ENCODE measurements at regions not wholly inside any gene's neighbourhood (a gene's known extent, or its start where the extent isn't known, plus 50 kb on each side); places are given as distances from the start of the nearest gene placed in this dataset.
A peak's percentile ranks its signal among the peaks of the same experiment; 100 is the strongest.
"Not testable (repeated sequence)": the region's sequence is repeated elsewhere in the genome, so short reads cannot be mapped to it uniquely, and the experiment has no call there.

DNA sequence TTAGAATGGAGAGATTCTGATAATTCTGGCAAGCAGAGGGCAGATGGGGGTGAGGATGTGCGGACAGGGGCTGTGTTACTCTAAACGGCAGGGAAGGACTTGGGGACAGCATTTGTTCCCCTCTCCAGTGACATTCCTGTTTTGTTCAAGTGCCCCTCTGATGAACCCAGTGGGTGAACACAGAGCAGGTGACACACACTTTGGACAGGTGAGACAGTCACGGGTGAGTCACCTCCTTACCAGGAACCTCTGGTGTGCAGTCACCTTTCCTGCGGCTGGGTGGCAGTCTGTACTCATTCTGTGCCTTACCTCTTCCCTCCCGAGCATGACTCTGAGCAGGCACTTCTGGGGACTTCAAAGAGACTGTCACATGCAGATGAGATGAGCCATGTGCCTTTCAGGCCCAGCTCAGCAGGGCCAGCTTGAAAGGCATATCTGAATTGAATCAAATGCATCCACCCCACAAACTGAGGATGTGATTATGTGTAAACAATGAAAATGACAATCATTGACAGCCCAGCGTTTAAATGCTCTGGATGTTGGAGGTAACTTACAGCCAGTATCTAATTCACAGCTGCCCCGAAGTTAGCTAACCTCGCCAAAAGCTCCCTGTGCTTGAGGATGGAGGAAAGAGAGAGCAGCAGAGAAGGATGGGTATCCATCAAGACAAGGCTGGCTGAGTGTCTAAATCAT, 362.4 kb downstream of the BCL2L11 start:
- DNase-seq = not testable (repeated sequence)

GRCh38 chr2:111484097-111484496, 363.4 kb downstream of the BCL2L11 start:
- not testable (repeated sequence) for DNase-seq

DNA sequence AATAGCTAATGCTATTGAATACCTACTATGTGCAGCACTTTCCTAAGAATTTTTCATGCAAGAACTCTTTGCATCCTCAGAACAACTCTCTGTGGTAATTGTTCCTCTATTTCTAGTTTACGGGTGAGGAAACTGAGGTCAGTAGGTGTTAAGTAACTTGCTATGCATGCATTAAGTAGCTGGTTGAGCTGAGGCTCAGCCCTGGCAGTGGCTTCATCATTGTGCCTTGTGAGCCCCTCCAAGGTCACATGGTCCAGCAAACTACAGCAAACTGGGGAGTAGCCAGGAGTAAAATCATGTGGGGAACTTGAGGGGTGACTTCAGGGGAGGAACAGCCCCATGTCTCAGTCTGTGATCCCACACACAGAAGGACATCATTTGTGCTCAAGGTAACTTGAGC, 365.2 kb downstream of the BCL2L11 start:
- DNase-seq = not testable (repeated sequence)

DNA sequence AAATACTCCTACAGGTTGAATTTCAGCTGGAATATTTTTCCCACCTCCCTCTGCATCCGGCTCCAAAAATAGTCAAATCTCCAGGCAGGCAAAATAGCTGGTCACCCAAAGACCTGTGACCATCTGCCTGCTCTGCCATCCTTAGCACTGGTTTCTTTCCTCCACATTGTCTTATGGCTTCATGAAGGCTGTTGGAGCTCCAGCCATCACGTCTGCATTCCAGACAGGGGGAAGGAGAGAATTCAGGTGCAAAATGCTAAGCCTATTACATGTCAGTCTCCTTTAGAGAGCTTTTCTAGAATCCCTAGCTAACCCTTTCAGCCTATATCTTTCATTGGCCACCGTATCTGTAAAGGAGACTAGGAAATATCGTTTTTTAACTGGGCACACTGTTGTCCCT, 367.7 kb downstream of the BCL2L11 start:
- DNase-seq = not testable (repeated sequence)

GRCh38 chr2:111489460-111489859, 368.7 kb downstream of the BCL2L11 start:
- DNase-seq = not testable (repeated sequence)

- DNase-seq = not testable (repeated sequence)
Observed at GRCh38 chr2:111491181-111491580, 370.5 kb downstream of the BCL2L11 start.

- not testable (repeated sequence) for DNase-seq
Observed at GRCh38 chr2:111491614-111492013, 370.9 kb downstream of the BCL2L11 start.

GRCh38 chr2:111492995-111493719, 372.4 kb downstream of the BCL2L11 start:
- peak; percentile 27 for DNase-seq

DNA sequence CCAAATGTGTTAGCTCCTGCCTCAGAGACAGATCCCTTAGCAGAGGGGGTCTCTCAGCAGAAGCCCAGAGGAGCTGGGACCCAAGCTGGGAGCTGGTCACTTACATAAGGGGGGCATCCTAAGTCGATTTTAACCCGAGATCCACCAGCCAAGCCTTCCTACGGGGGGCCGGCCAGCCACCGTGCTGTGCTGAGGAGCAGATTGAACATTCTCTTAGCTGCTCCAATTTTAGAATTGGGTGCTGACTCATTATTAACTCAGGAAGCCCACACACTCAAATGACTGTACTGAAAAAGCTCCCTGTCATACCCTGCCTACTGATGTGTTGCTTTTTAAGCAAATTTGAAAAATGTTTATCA, 373.0 kb downstream of the BCL2L11 start:
- DNase-seq = not testable (repeated sequence)

DNA sequence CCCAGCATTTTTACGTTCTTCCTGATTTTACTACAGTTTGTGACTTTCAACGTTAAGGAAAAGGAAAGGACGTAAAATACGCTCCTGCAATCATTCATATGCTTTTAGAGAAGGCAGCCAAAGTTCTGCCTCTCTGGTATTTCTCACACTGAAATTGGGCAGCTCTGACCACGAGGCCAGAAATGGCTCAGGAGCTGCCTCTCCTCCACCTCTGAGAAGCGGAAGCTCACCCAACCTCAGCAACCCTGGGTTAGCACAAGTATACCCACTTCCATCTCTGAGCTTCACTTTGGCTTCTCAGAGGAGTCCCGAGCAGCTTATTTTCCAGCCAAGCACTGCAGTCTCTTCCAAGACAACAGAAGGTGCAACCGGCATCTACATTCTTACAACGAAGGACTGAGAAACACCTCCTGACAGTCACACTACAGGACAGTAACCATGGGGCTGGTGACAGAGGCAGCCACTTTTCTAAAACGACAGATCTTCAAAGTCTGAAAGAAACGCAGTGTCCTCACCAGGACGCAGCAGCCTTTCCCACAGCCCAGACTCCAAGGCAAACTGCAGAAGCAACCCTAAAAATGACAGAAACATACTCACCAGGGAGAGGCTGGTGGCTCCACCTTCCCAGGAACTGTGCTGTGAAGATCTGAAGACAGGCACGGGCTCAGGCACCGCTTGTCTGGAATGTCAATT, 373.7 kb downstream of the BCL2L11 start:
- DNase-seq = not testable (repeated sequence)

DNA sequence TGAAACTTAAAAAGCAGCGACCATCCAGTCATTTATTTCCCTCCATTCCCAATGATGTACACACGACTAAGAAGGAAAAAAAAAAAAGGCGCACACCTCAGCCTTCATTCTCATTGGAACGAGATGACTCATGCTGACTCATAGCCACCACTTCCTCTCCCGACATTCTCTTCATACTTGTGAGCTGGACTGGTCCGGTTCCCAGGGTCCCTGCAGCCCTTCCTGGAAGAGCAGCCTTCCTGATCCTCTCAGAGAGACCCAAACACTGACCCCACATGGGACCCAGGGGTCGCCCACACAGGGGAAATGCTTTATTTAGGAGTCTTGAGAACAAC, 374.2 kb downstream of the BCL2L11 start:
- DNase-seq = not testable (repeated sequence)

DNA sequence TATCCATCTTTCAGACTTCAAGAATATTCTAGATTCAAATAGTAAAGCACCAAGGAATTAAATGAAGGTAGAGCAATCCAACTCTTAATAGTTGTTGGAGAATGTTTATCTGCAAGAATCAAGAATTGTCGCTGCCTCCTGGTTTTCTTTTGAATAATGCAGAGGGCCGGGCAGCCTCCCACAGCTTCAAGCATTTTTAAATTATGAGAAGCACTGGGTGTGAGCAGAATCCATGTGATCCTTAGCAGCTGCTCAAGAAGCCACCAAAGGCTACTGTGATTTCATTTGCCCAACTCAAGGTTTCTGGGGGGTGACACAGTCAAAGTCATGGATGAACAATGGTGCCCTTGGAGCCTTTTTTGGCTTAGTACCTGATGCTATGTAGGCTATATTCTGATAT, 374.9 kb downstream of the BCL2L11 start:
- DNase-seq = not testable (repeated sequence)

DNA sequence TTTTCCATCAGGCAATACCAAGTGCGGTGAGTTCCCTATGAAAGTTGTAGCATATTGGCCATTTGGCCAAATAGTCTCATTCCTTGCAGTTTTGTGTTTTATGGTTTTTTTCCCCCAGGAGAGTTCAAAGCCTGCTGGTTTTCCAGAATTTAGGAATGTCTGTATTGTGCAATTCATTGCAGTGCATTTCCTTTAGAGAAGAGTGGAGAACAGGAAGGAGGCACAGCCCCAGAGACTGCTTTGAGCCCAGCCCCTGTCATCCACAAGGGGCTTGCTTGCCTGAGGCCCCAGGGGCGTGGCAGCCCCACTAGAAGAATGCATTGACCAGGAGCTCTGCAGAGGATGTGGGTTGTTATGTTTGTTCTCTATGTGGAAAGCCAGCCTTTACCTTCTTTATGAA, 375.5 kb downstream of the BCL2L11 start:
- not testable (repeated sequence) for DNase-seq

DNA sequence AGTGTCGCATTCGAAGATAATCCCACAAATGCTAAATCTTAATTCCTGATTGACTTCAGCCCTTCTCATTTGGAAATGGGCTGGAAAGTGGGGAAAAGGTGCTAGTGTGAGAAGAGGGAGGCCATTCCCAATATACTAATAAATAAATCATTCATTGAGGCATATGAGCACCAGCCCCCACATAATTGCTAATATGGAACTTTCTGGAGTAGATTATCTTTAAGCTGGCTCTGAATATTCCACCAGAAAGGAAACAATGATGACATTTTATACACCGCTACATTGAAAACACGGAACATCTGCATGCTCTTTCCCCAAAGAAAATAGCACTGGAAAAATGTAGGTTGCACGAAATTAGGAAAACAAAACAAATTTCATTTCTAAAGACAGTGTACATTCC, 376.1 kb downstream of the BCL2L11 start:
- DNase-seq = not testable (repeated sequence)

DNA sequence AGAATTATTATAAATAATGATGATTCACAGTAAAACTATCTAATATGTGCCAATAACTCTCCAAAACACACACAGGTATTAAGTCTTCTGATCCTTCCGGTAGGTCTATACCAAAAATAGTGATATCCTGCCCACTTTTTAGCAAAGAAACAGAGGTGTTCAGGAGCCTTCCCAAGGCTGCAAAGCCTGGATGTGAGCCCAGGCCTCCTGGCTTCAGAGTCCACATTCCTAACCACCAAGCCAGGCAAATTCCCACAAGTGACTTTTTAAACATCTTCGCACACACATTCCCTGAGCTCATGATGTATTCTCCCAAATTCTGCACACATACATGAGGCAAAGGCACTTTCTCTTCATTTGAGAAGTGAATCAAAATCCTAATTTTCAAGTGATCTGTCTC, 376.6 kb downstream of the BCL2L11 start:
- DNase-seq = not testable (repeated sequence)

DNA sequence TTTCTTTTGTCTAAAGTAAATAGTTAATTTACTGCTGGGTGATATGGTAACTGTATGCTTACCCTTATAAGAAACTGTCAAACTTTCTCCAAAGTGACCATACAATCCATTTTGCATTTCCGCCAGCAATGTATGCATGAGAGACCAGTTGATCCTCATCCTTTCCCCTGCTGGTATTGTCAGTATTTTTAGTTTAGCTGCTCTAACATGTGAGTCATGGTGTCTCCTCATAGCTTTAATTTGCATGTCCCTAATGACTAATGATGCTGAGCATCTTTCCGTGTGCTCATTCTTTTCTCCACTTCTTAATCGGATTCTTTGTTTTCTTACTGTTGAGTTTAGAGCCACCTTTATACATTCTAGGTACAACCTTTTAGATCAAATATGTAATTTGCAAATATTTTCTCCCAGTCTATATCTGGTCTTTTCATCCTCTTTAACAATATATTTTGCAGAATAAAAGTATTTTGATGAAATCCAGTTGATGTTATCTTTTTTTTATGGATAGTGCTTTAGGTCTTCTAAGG, 379.9 kb downstream of the BCL2L11 start:
- DNase-seq = not testable (repeated sequence)

- not testable (repeated sequence) for DNase-seq
Observed at GRCh38 chr2:111503844-111504570, 380.0 kb downstream of the ANAPC1 start.

GRCh38 chr2:111504571-111504942, 379.4 kb downstream of the ANAPC1 start:
- DNase-seq = not testable (repeated sequence)

DNA sequence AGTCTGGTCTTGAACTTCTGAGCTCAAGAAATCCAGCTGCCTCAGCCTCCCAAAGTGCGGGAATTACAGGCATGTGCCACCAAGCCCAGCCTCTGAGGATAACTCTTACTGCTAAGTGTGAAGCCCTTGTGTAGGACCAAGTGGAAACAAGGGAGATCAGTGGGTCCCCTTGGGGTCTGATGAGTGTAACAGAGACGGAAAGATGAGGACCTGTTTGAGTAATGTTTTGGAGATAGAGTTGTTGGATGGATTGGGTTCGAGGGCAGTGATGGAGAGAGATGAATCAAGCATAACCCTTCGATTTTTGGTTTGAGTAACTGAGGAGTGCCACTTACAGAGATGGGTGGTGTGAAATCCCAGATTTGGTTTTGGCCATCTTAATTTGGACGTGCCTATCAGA, 378.7 kb downstream of the ANAPC1 start:
- not testable (repeated sequence) for DNase-seq

- DNase-seq = not testable (repeated sequence)
Observed at GRCh38 chr2:111506936-111507335, 377.1 kb downstream of the ANAPC1 start.

DNA sequence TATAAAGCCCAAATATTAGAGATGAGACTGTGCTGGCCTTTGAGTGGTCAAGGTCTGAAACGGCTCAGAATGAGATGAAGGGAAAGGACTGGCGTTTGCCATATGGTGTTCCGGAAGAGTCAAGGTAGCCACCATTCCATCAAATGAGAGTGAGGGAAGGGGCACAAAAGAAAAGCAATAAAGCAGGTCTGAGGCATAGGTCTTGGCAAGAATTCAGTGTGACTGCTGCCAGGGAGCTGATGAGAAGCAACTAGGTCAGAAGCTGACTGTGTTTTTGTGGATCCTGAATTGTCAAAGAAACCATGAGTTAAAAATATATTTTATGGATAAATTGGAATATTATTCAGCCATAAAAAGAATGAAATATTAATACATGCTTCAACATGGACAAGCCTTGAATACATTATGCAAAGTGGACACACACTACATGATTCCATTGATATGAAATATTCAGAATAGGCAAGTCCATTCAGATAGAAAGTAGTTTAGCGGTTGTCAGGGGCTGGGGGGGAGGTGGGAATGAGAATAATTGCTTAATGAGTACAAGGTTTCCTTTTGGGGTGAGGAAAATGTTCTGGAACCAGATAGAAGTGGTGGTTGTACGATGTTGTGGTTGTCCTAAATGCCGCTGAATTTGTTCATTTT, 374.6 kb downstream of the ANAPC1 start:
- not testable (repeated sequence) for DNase-seq

DNA sequence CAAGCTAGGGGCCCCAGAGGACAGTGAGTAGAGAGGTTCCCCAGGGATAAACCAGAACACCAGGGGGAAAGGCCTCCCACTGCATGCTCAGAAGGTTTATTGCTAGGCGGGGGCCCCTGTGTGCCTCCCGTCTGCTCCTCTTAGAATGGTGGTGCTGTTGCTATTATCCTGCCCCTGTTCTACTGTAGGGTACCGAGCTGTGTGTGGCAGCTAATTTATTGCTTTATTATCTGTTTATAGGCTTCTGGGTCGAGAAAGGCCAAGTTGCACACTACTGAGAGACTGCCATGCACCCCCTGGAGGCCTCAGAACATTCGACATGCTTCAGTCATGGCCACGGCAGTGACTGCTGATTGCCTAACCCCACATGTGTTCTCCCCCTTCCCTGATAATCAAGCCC, 373.6 kb downstream of the ANAPC1 start:
- not testable (repeated sequence) for DNase-seq
